HG02852 (cell line): ENCODE measurements at regions not wholly inside any gene's neighbourhood (a gene's known extent, or its start where the extent isn't known, plus 50 kb on each side); places are given as distances from the start of the nearest gene placed in this dataset.
"Not testable (repeated sequence)": the region's sequence is repeated elsewhere in the genome, so short reads cannot be mapped to it uniquely, and the experiment has no call there.

Experiments used
- ATAC-seq: cut with Tn5 transposase; IDR thresholded peaks from one replicate; pipeline ENCODE4 v1.9.1; 2021; ENCODE audit warnings: mild to moderate bottlenecking, moderate library complexity; ENCODE audit not compliant: unreplicated experiment

GRCh38 chr17:27200476-27200875, 93.4 kb upstream of the WSB1 start:
- no peak for ATAC-seq

GRCh38 chr17:27203241-27203640, 90.7 kb upstream of the WSB1 start:
- no peak for ATAC-seq

GRCh38 chr17:27206447-27206846, 87.5 kb upstream of the WSB1 start:
- no peak for ATAC-seq

- no peak for ATAC-seq
These were observed 86.8 kb upstream of the WSB1 start for GRCh38 chr17:27207073-27207513.

- ATAC-seq, result not testable (repeated sequence)
These were observed 85.5 kb upstream of the WSB1 start for GRCh38 chr17:27208370-27208769.

GRCh38 chr17:27209316-27209715, 84.6 kb upstream of the WSB1 start:
- no peak for ATAC-seq

- not testable (repeated sequence) for ATAC-seq
These were observed 83.1 kb upstream of the WSB1 start for GRCh38 chr17:27210809-27211208.

GRCh38 chr17:27216836-27217235, 77.1 kb upstream of the WSB1 start:
- no peak for ATAC-seq

GRCh38 chr17:27217631-27218030, 76.3 kb upstream of the WSB1 start:
- peak; percentile 78 for ATAC-seq

- ATAC-seq, result no peak
These were observed 75.9 kb upstream of the WSB1 start for GRCh38 chr17:27218041-27218440.

GRCh38 chr17:27218719-27219488, 75.0 kb upstream of the WSB1 start:
- ATAC-seq, result peak; percentile 86

- no peak for ATAC-seq
These were observed 71.4 kb upstream of the WSB1 start for GRCh38 chr17:27222515-27222914.

GRCh38 chr17:27224526-27225315, 69.2 kb upstream of the WSB1 start:
- no peak for ATAC-seq

GRCh38 chr17:27226611-27227230, 67.2 kb upstream of the WSB1 start:
- ATAC-seq, result no peak

- no peak for ATAC-seq
These were observed 62.9 kb upstream of the WSB1 start for GRCh38 chr17:27230996-27231395.

- ATAC-seq, result no peak
These were observed 61.6 kb upstream of the WSB1 start for GRCh38 chr17:27232328-27232727.

- no peak for ATAC-seq
These were observed 60.9 kb upstream of the WSB1 start for GRCh38 chr17:27233059-27233458.

GRCh38 chr17:27233776-27234175, 60.1 kb upstream of the WSB1 start:
- no peak for ATAC-seq

- no peak for ATAC-seq
These were observed 57.1 kb upstream of the WSB1 start for GRCh38 chr17:27236717-27237315.

- ATAC-seq, result no peak
These were observed 56.0 kb upstream of the WSB1 start for GRCh38 chr17:27237890-27238289.

GRCh38 chr17:27239046-27239445, 54.9 kb upstream of the WSB1 start:
- peak; percentile 61 for ATAC-seq
